Caco-2 (cell line): ENCODE measurements at regions not wholly inside any gene's neighbourhood (a gene's known extent, or its start where the extent isn't known, plus 50 kb on each side); places are given as distances from the start of the nearest gene placed in this dataset.

Experiments
- BruUV-seq: library from RNA; stranded (reverse); fragments of 400-500 nt; replicated peaks from 2 replicates; lab custom pipeline; 2021; lab: Mats Ljungman, UMichigan
- CTCF ChIA-PET: fragments of 300-600 bp; sonication (Branson Sonifier 250); formaldehyde crosslinking; loops from one replicate; lab custom pipeline; 2022; ENCODE audit warnings: antibody characterized with exemption; lab: Charles Lee
- POLR2A ChIA-PET: fragments of 300-600 bp; sonication (Branson Sonifier 250); formaldehyde crosslinking; loops from one replicate; lab custom pipeline; 2022; ENCODE audit warnings: antibody characterized with exemption; lab: Charles Lee
- DNase-seq, 2 experiments: peaks; one replicate each; pipeline versions ENCODE4 v3.0.0 to v3.0.0-alpha.2; 2020 to 2022
- H3K27me3 ChIP-seq: replicated peaks from 2 replicates; pipeline ENCODE4 v1.6.0; 2011; ENCODE audit warnings: low read length; ENCODE audit not compliant: control insufficient read depth, insufficient read depth
- H3K36me3 ChIP-seq: 2 replicates; pipeline ENCODE4 v1.5.1; 2011; ENCODE audit warnings: low read length; ENCODE audit not compliant: control insufficient read depth, insufficient read depth
- H3K4me1 ChIP-seq: fragments of 250-450 bp; sonication (Bioruptor Pico); 2 replicates; pipeline ENCODE4 v1.5.1; 2020; ENCODE audit warnings: mild to moderate bottlenecking
- H3K4me3 ChIP-seq: 2 replicates; pipeline ENCODE4 v1.5.1; 2011; ENCODE audit warnings: low read depth, mild to moderate bottlenecking, control low read depth, low read length
- H3K9me3 ChIP-seq: fragments of 250-450 bp; sonication (Bioruptor Pico); 2 replicates; pipeline ENCODE4 v1.5.1; 2020; ENCODE audit warnings: mild to moderate bottlenecking, moderate library complexity
- H3K27ac Mint-ChIP-seq: one replicate; pipeline ENCODE4 v1.8.0; 2022; ENCODE audit warnings: mixed read lengths; ENCODE audit not compliant: unreplicated experiment
- H3K27me3 Mint-ChIP-seq: one replicate; pipeline ENCODE4 v1.8.0; 2022; ENCODE audit warnings: mixed read lengths; ENCODE audit not compliant: insufficient read depth, unreplicated experiment
- H3K36me3 Mint-ChIP-seq: one replicate; pipeline ENCODE4 v1.8.0; 2022; ENCODE audit warnings: mild to moderate bottlenecking, mixed read lengths; ENCODE audit not compliant: insufficient read depth, unreplicated experiment
- H3K4me1 Mint-ChIP-seq: one replicate; pipeline ENCODE4 v1.8.0; 2022; ENCODE audit warnings: low read depth, mixed read lengths; ENCODE audit not compliant: unreplicated experiment
- H3K4me3 Mint-ChIP-seq: one replicate; pipeline ENCODE4 v1.8.0; 2022; ENCODE audit warnings: mild to moderate bottlenecking, moderate library complexity, mixed read lengths; ENCODE audit not compliant: unreplicated experiment
- H3K9me3 Mint-ChIP-seq: one replicate; pipeline ENCODE4 v1.8.0; 2022; ENCODE audit warnings: mixed read lengths; ENCODE audit not compliant: unreplicated experiment
- intact Hi-C: fragments of 100-400 bp; cut with micrococcal nuclease; formaldehyde crosslinking; loops from one replicate; pipeline ENCODE4 v1.10.0; 2022; ENCODE audit not compliant: unreplicated experiment
- TF ChIP-seq, protein P1 (sequence below), 2 experiments: fragments of 200-600 bp in 1 of 2; IDR thresholded peaks; 1 replicate in 1 of 2; 2 replicates in 1 of 2; pipeline versions ENCODE4 v1.5.1 to v1.8.0; 2011 to 2022; ENCODE audit warnings: antibody characterized with exemption in 1 of 2, control low read depth in 1 of 2, inconsistent platforms in 1 of 2, low read depth in 1 of 2, low read length in 1 of 2, mild to moderate bottlenecking in 1 of 2, moderate library complexity in 1 of 2; ENCODE audit not compliant: insufficient read depth in 1 of 2, severe bottlenecking in 1 of 2, unreplicated experiment in 1 of 2

DNA sequence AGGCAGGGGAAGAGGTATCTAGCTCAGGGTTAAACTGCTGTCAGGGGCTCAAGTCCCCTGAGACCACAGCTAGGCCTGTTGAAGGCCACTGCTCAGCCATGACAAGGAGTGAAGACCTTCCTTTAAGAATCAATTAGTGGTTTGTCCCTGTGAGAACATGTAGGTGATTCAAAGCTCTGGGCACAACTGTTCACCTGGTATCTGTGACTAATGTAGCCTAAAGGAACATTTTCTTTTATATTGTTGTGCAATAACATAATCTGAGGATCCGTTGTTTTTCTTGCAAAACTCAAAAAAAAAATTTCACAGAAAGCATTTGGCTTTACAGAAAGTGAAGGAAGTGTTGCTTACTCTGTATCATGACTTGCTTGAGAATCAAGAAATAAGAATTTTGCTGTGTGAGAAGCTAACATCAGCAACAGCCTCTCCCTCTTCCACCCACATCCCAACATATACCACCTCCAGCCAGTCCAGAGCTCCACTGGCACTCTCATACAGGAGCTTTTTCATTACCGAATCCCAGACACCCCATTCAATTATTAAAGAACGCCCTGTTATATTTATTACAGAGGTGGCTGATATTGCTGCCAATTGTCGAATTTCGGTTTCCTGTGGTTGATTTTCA is 807.0 kb downstream of the TLE4 start:
- TF ChIP-seq, protein P1, sequence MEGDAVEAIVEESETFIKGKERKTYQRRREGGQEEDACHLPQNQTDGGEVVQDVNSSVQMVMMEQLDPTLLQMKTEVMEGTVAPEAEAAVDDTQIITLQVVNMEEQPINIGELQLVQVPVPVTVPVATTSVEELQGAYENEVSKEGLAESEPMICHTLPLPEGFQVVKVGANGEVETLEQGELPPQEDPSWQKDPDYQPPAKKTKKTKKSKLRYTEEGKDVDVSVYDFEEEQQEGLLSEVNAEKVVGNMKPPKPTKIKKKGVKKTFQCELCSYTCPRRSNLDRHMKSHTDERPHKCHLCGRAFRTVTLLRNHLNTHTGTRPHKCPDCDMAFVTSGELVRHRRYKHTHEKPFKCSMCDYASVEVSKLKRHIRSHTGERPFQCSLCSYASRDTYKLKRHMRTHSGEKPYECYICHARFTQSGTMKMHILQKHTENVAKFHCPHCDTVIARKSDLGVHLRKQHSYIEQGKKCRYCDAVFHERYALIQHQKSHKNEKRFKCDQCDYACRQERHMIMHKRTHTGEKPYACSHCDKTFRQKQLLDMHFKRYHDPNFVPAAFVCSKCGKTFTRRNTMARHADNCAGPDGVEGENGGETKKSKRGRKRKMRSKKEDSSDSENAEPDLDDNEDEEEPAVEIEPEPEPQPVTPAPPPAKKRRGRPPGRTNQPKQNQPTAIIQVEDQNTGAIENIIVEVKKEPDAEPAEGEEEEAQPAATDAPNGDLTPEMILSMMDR (IDR thresholded peaks at IDR 0.05; ENCODE audit: insufficient read depth in 1 of 2, low read depth in 1 of 2, low read length in 1 of 2, severe bottlenecking in 1 of 2, unreplicated experiment in 1 of 2): no peak
- ChIA-PET CTCF (no interaction called here), POLR2A (no interaction called here)
- no peaks in the 10 kb centered on the region for H3K36me3 ChIP-seq
- BruUV-seq: no TSS peak
- no peaks in the 10 kb centered on the region for H3K27me3 Mint-ChIP-seq
- no peaks in the 10 kb centered on the region for H3K4me1 ChIP-seq
- H3K4me3 ChIP-seq: no peak overlapping the region
- no peaks in the 10 kb centered on the region for H3K9me3 Mint-ChIP-seq
- no peak overlapping the region for H3K4me3 Mint-ChIP-seq
- H3K36me3 Mint-ChIP-seq: no peaks in the 10 kb centered on the region
- H3K27ac Mint-ChIP-seq: no peak overlapping the region
- no peaks in the 10 kb centered on the region for H3K27me3 ChIP-seq
- intact Hi-C loops: no loop called here
- DNase-seq: no peak
- no peaks in the 10 kb centered on the region for H3K9me3 ChIP-seq
- no peaks in the 10 kb centered on the region for H3K4me1 Mint-ChIP-seq

DNA sequence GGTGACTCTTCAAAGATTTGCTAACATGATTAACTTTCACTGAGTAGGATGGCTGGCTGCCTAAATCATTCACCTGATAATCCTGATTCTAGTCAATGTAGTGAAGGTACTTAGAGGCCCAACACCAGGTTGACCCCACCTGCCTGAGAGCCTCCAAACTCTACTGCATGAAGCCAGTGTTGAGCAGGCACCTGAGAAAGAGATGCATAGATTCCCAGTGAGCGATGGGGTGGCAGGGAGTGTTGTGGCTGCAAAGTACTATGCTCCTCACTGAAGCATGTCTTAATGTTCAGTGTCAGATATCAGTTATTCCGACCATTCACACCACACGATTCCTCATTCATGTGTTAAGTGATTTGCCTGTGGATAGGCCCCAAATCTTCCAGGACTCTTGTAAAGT is 804.4 kb downstream of the TLE4 start:
- no peaks in the 10 kb centered on the region for H3K36me3 Mint-ChIP-seq
- no peaks in the 10 kb centered on the region for H3K27me3 Mint-ChIP-seq
- no peak overlapping the region for H3K27ac Mint-ChIP-seq
- POLR2A ChIA-PET: no interaction called here
- H3K9me3 Mint-ChIP-seq: no peaks in the 10 kb centered on the region
- Histone ChIP-seq H3K4me1 (no peaks in the 10 kb centered on the region), H3K27me3 (no peaks in the 10 kb centered on the region), H3K36me3 (no peaks in the 10 kb centered on the region), H3K9me3 (no peaks in the 10 kb centered on the region), H3K4me3 (no peak overlapping the region)
- intact Hi-C loops: no loop called here
- BruUV-seq: no TSS peak
- no peak for DNase-seq
- TF ChIP-seq, protein P1 (IDR thresholded peaks at IDR 0.05; ENCODE audit: insufficient read depth in 1 of 2, low read depth in 1 of 2, low read length in 1 of 2, severe bottlenecking in 1 of 2, unreplicated experiment in 1 of 2): no peak
- H3K4me3 Mint-ChIP-seq: no peak overlapping the region
- CTCF ChIA-PET: no interaction called here
- no peaks in the 10 kb centered on the region for H3K4me1 Mint-ChIP-seq

DNA sequence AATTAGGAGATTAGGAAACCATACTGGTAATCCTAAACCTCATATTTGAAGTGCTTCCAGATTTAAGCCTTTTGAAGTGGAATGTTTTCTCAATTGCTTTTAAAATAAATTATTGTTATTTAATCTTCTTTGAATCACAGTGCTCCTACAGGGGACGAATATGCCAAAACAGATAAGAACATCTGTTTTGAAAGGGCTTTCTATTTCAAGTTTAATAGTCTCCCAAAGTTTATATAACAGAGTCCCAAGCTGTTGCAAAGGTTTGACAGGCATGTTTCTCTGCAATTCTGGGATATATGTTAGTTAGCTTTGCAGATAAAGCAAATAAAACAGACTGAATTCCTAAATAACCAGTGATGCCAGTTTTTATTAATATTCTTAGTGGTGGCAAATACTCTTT is 803.7 kb downstream of the TLE4 start:
- CTCF ChIA-PET: no interaction called here

More for the DNA sequence above, 803.7 kb downstream of the TLE4 start:
- H3K4me3 ChIP-seq: no peak overlapping the region
- Mint-ChIP-seq H3K36me3 (no peaks in the 10 kb centered on the region), H3K4me3 (no peak overlapping the region), H3K9me3 (no peaks in the 10 kb centered on the region), H3K27me3 (no peaks in the 10 kb centered on the region), H3K4me1 (no peaks in the 10 kb centered on the region), H3K27ac (no peak overlapping the region)
- no peaks in the 10 kb centered on the region for H3K4me1 ChIP-seq
- no peaks in the 10 kb centered on the region for H3K27me3 ChIP-seq
- no TSS peak for BruUV-seq
- no peaks in the 10 kb centered on the region for H3K9me3 ChIP-seq
- POLR2A ChIA-PET: no interaction called here
- no peak for DNase-seq
- H3K36me3 ChIP-seq: no peaks in the 10 kb centered on the region
- TF ChIP-seq, protein P1 (IDR thresholded peaks at IDR 0.05; ENCODE audit: insufficient read depth in 1 of 2, low read depth in 1 of 2, low read length in 1 of 2, severe bottlenecking in 1 of 2, unreplicated experiment in 1 of 2): no peak
- intact Hi-C loops: no loop called here
